Activated T-cell treated with anti-CD3 and anti-CD28 coated beads, Interleukin-2, amount 50 U/mL, for 1 hour (primary cell): ENCODE measurements at regions not wholly inside any gene's neighbourhood (a gene's known extent, or its start where the extent isn't known, plus 50 kb on each side); places are given as distances from the start of the nearest gene placed in this dataset.
"Not testable (repeated sequence)": the region's sequence is repeated elsewhere in the genome, so short reads cannot be mapped to it uniquely, and the experiment has no call there.

Experiments used
- DNase-seq: peaks from one replicate; pipeline ENCODE4 v3.0.0-alpha.2; 2020

- no peak for DNase-seq
These were observed 158.7 kb downstream of the PDCD6IP start for GRCh38 chr3:33957176-33957575.

DNA sequence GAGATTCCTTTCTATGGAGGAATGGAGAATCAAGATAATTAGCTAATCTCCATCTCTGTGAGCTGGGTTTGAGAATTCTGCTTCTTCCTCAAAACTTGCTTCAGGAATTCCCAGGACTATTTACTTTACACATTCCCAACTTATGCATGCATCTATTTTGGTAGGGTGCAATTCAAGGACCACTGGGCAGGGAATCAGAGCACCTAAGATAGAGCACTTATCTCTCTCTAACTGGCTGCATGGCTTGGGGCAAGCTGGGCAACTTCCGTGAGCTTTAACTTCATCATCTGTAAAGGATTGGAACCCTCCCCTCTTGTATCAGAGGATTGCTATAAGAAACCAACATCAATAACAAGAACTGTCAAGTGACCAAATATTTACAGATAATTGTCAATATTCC, 160.2 kb downstream of the PDCD6IP start:
- DNase-seq, result no peak

DNA sequence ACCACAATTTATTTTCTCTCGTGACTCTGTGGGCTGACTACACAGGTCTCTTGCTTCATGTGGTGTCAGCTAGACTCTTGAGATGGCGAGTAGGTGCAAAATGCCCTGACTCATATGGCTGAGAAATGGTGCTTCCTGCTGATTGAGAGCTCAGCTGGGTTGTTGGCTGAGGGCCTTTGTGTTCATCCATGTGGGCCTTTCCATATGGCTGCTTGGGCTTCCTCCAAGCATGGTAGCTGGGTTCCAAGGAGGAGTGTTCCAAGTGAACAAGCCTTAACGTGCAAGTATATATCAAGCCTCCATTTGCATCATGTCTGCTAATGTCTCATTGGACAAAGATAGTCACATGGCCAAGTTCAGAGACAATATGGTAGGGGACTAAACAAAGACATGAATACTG, 164.0 kb downstream of the PDCD6IP start:
- no peak for DNase-seq

- not testable (repeated sequence) for DNase-seq
These were observed 171.8 kb downstream of the PDCD6IP start for GRCh38 chr3:33970180-33970579.

- no peak for DNase-seq
These were observed 172.6 kb downstream of the PDCD6IP start for GRCh38 chr3:33971055-33971454.

GRCh38 chr3:33975463-33975862, 177.0 kb downstream of the PDCD6IP start:
- no peak for DNase-seq

DNA sequence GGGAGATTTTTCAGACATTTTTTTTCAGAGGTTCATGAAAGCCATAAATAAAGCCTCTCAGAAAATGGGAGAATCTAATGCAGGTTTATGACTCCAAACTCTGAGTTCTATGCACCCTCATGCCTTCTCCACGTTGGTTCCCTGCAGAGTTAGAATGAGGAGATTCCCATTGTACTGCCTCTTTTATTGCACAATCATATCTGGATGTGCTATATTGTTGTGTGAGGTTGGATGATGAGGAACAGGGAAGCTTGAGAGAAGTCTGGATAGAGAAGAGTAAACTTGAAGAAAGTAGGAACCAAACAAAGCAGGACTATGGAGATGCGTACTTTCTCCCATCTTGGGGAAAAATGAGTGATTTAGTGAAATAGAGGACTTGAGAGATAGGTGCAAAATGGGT, 178.8 kb downstream of the PDCD6IP start:
- no peak for DNase-seq

GRCh38 chr3:33980252-33980651, 181.8 kb downstream of the PDCD6IP start:
- DNase-seq, result no peak

DNA sequence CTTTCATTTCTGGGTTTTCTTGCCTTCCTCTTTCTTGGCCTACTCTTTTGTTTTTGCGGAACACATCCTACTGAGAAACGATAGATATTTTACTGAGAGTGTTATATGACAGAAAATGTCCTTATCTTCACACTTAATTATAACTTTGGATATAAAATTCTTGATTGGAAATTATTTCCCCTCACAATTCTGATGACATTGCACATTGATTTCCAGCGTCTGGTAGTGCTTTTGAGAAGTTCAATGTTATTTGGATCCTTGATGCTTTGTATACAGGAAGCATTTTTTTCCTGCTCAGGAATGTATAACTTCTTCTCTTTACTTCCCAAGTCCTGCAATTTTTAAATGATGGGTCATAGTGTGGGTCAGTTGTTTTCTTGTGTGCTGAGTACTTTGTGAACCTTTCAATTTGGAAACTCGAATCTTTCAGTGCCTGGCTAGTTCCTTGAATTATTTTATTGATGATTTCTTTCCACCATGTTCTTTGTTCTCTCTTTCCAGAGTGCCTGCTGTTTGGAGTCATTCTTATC, 183.9 kb downstream of the PDCD6IP start:
- no peak for DNase-seq

GRCh38 chr3:33982949-33983348, 184.5 kb downstream of the PDCD6IP start:
- not testable (repeated sequence) for DNase-seq

DNA sequence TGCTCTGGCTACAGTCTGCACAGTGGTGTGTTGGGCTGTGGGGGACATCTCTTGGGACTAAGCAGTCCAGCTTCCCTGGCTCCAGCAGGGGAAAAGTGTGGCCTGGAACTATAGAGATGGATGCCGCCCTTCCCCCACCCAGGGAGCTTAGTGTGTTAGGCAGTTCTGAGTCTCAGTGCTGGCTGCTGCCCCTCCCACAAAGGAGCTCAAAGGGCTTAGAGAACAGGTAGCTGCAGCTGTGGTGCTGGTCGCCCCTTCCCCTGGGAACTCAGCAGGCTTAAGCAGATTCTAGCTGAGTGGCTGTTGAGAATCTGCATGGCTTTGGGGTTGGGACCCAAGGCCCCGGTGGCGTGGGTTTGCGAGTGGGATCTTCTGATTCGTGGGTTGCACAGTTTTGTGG, 190.8 kb downstream of the PDCD6IP start:
- no peak for DNase-seq

DNA sequence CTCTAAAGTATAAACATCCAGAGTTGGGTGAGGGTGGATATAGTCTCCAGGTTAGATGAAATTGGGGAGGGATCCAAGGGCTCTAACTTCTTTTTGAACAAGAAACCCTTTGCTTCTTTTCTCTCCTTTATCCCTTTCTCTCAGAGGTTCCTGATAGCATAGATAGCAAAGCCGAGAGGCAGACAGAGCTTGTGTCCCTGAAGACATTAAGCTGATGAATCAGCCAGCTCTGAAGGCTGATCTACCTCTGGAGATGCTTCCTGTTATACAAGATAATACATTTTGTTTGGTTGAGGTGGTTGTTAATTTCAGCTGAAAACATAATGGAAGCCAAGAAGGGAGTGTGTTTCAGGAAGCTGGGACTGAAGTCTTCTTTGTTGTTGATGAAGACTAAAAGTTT, 193.2 kb downstream of the PDCD6IP start:
- no peak for DNase-seq

DNA sequence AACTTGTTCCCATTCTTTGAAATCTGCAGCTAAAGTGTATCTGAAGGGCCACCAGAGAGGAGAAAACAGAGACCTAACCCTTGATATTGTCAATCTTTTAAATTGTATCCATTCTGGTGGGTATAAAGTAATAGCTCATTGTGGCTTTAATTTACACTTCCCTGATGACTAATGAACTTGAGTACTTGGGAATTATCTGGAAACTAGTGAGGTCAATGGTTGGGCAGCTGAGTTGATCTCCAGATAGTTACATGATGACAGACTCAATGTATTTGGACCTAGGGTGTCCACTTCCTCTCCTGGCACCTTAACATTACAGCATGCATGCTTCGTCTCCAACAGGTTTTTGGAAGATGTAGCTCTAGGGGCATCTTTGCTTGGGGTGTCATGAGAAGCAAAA, 195.2 kb downstream of the PDCD6IP start:
- no peak for DNase-seq

GRCh38 chr3:33994568-33994967, 196.1 kb downstream of the PDCD6IP start:
- no peak for DNase-seq

DNA sequence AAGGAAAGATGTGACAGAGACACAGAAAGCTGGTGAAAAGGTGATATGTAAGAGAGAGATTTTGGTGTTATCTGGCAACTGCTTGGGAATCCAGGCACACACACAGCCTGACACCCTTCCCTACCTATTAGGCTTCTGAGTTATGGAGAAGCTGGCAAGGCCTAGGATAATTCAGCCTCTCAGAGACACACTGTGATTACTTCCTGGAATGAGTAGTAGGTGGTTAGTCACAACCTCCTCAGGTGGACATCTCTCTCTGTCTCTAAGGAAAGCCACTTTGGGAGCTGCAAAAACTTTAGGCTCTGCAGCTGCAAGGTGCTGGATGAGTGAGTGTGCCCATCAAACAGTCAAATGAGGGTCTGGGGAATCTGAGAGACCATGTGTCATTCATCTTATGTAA, 201.9 kb downstream of the PDCD6IP start:
- no peak for DNase-seq

GRCh38 chr3:34001022-34001421, 202.6 kb downstream of the PDCD6IP start:
- DNase-seq, result no peak

DNA sequence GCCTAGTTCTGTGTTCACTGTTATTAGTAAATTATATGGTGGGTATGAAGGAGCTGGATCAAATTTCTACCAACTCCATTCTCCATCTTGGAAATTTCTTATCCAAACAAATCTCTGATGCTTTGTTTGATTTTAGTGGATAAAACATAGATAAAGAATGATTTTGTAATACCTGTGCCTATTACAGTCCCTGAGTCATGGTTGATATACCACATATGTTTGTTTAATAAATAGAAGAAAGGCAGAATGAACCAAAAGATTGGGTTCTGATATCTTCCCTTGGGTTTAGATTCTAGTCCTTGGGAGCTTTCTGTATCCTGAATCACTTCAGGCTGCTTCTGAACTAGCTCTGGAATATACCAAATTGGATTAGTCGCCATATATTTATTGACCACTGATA, 203.6 kb downstream of the PDCD6IP start:
- no peak for DNase-seq

GRCh38 chr3:34002569-34003100, 204.2 kb downstream of the PDCD6IP start:
- DNase-seq, result no peak

DNA sequence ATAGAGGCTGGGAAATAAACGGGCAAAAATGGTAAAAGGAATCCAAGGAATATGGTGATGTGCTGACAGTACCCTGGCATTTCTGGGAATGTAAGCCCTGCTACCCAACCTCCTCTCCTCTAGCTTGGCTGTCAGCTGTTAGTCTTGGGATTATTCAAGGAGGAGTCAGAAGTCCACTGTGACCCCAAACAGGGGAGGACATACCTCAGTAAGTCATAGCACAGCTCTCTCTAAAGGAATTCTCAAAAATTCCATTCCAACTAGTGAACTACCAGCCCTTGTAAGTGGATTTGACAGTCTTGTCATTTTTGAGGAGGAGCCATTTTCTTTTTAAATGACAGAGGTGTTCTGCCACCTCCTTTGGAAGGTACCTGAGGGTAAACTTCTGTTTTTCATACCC, 207.5 kb downstream of the PDCD6IP start:
- DNase-seq, result no peak

GRCh38 chr3:34008191-34008590, 209.8 kb downstream of the PDCD6IP start:
- no peak for DNase-seq

DNA sequence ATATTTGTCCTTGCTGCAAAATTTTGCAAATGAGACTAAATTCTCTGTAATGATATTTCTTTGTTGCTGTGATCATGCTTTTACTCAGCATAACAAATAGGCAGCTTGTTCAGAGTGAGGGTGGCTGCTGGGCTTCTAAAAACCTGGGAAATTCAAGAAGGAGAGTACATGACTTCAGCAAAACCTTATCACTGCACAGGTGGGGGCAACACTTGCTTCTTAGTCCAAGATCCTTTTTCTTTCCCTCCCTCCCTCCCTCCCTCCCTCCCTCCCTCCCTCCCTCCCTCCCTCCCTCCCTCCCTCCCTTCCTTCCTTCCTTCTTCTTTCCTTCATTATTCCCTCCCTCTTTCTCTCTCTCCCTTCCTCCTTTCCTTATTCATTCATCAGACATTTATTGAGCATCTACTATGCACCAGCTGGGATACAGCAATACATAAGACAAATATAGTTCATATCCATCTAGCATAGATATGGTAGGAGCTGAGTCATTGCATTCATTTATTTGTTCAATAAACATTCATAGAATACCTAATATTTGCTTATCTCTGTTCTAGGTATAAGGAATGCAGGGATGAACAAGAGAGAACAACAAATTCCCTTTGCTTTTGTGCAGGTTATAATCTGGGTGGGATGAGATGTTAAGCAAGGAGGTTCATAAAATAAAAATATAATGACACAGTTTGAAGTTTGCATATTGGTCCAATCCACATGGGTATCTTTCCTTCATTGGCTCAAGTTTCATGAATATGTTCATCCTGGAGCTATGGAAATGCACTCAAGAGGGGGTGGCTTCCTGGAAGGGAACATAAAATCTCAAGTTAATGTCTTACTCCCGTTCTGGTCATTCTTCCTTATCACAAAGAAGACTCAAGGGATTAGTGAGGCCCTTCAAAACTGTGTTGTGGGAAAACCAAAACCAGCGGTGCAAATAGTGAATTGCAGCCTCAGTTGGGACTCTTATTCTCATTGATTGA, 210.7 kb downstream of the PDCD6IP start:
- no peak for DNase-seq

DNA sequence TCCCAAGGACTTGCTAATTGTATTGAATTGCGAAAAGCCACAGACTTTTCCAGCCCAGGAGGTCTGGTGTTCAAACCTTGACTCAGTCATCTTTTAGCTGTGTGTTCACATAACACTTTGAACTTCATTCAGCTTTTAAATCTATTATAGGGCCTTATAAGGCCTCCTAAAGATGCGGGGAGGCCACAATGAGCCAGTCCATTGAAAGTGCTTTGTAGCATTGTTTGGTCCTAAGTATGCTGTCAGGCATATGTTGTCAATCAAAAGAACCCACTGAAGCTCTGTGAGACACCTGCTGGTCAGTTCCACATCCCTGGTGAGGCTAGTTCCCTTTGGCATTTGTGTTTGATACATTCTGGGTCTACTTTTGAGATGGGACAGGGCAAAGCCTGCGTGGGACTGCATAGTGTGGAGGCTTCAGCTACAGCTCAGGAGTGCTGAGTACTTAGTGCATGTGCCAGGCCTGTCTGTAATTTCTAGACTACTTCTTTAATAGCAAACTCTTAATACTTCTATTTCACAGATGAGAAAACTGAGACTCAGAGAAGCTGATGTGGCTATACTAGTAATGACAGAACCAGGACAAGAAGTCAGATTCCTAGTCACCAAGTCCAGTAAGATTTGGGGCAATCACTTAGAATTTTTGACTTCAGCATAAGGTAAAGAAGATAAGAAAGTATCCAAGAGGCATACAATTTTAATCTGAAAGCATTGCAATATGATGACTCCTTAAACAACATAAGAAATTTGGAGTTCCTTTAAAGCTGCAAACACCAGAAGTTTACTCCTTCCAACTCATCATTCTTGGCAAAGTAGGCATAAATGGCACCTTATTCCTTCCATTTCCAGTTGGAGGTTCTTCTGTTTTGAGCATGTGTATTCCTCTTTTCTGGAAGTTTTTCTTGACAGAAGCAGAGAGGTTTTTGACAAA, 213.0 kb downstream of the PDCD6IP start:
- no peak for DNase-seq

DNA sequence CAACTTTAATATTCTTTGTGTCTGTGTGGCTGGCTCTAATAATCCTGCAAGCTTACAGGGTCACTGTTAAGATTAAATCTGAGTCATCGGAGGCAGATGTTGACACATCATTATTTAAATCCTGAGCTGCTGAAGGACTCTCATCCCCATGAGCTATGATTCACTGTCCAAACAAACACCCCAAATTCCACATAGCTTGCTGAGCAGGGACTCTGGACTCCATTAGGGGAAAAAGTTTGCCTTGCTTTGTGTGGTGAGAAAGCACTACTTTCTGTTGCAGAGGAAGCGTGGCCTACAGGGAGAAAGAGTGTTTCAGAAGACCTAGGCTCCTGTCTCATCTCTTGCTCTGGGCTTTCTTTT, 213.7 kb downstream of the PDCD6IP start:
- no peak for DNase-seq
